ENCODE measurements at regions not wholly inside any gene's neighbourhood (a gene's known extent, or its start where the extent isn't known, plus 50 kb on each side); places are given as distances from the start of the nearest gene placed in this dataset.

DNA sequence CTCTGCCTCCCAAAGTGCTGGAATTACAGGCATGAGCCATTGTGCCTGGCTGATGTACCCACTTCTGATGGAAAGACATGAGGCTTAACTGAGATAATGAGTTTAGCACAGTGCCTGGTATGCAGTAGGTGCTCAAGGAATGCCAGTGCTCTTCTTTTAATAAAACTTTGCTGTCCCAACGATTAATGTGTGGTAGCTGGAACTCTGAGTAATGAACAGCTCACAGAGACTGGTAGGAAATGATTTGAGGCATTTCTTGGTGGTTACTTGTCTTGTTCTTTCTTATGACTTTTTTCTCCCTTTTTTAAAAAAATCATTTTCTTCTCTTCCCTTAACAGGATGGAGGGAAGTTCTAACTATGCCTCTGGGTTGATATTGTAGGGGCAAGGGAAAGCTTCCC is 235.7 kb upstream of the PWP1 start:
- no peak for DNase-seq

DNA sequence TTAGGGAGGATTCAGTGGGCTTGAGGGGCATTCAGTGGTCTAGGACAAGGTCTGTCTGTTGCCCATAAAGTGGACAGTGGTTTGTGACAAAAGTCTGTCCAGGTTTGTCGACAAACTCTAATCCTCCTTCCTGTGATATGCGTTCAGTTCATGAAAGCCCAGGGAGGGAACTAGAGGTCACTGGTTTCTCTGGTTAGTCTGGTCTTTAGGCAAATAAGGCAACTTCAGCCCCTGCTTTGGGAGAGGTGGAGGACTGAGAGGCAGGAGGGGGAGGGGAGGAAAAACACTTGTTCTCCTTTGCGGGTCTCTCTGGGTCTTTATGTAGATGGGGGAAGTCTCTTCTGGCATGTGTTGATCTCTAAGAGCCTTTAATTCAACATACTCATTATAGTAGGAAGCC is 235.1 kb upstream of the PWP1 start:
- no peak for DNase-seq

DNA sequence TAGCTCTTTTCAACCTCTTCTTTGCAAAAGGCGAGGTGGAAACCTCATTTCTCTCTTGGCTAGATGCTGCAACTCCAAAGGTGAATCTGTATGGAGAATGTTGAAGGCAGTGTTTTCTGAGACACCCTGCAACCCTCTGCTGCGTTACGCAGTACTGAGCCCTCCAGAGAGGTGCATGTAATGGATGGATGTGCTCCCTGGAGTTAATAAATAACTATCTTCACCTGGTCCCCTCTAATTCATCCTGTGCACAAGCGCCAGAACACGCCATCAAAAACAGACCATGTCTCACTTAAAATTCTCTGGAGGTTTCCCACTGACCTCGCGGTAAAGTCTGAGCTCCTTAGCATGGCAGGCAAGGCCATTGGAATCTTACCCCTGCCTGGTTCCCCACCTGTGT is 234.4 kb upstream of the PWP1 start:
- no peak for DNase-seq

DNA sequence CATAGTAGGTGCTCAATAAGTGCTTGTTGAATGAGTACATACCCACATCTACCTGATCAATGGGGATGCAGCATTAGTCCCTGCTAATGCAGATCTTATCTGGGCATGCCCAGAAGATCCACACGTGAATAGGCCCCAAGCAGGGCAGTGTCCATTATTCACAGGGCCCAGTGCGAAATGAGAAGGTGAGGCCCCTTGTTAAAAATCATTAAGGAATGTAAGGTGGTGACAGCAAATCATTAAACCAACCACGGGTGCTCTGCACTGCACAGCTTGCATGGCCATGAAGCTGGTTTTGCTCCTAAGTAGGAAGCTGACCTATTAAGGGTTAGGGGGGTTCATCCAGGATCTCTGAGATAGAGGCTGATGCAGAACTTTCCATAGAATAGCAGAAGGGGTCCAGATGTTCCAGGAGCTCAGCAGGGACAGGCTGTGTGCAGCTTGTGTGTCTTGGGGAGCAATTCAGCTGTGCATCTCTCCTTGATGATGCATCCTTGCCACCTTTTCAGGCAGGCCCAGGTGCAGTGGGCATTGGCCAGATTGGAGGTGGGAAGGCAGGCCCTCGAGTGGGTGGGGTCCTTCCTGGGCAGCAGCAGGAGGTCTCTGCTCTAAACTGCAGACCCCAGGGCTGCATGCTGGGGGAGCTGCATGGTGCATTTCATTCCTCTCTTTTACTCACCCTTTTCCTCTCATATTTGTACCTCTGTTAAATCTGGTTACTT is 231.3 kb upstream of the PWP1 start:
- no peak for DNase-seq

DNA sequence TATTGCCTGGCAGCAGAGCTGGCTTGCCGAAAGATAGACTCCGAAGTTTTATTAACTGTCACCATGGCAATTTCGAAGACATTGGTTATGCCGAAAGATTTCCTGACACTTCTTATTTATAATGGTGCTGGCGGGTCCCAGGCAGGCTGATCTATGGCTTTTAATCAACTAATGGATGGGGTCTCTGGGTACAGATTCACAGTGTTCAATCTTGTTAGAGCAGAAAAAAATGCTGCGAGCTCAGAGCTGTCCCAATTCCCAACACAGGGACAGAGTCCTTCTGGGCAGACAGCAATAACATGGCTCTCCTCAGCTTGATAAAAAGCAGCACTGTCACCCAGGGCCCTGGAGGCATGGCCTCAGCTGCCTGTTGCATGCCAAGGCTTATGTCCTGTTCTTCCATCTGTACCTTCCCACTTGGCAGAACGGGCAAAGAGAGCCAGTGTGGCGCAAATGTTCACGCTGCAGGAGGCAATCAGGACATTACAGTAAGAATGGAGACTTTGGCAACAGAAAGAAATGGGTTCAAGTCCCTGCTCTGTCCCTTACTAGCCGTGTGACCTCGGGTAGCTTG is 228.2 kb upstream of the PWP1 start:
- DNase-seq, result no peak

DNA sequence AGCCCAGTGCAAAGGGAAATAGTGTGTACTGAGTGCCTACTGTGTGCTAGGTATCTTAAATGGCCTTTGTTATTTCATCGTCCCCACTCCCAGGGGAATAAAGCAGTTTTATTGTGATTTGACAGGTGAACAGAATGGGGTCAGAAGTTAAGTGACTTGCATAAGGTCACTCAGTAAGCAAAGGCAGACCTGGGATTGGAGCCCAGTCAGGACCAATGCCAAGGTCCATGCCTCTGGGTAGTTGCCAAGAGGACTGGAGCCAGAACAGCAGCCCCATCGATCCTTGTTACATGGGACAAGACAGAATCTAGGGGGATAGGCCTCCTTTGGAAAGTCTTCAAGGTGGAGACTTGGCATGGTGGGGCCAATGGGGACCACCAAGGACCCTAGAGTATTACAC is 227.4 kb upstream of the PWP1 start:
- DNase-seq, result no peak

DNA sequence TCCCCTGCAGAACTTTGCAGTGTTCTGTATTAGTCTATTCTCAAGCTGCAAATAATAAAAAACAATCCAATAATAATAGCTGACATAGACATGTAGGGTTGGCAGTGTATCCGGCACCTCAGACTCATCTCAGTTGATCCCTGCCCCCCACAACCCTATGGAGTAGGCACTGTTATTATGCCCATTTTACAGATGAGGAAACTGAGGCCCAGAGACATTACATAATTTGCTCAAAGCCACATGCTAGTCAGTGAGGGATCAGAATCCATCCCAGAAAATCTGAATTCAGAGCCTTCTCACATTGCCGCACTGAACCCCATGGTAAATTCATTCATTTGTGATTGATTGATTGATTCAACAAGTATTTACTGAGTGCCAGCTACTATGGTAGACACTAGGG is 226.6 kb upstream of the PWP1 start:
- no peak for DNase-seq

DNA sequence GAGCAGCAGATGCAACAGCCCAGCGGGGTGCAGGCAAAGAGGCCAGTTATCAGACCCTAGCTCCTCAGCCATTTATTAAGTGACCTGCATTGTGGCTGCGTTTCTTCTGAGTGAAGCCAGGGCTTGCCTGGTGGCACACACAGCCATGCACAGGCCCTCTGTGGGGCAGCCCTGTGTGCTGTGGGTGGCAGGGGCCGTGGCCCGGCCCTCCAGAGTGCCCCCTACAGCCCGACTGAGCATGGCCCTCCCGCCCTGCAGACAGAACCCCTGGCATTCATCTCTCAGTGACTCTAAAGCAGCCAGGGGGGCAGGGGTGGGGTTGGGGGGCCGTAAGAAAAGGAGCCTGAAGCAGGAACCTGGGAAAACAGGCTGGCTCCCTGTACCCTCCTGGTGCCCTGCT is 226.0 kb upstream of the PWP1 start:
- no peak for DNase-seq

DNA sequence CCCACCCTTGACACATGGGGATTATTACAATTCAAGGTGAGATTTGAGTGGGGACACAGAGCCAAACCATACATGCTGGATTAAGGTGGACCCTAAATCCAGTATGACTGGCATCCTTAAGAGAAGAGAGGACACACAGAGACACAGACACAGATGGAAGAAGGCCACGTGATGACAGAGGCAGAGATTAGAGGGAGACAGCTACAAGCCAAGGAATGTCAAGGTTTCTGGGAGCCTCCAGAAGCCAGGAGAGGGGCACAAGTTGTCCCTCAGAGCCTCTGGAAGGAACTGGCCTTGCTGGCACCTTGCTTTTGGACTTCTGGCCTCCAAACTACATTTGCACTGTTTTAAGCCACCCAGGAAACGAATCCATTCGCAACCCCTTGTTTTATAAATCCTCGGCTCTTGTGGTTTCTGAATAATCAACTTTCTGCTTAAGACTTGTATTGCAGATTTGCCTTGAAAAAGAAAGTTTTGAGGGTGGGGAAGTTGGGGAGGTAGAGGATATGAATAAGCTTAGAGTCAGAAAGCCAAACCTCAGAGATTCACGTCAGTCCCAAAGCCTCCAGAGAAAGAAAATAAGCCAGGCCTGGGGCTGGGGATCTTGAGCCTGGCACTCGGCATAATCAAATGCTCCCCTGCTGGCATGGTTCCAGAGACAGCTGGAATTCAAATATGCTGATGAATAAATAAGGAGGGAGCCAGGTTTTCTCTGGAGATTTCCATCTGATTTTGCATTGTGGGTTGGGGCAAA is 224.2 kb upstream of the PWP1 start:
- DNase-seq, result no peak

DNA sequence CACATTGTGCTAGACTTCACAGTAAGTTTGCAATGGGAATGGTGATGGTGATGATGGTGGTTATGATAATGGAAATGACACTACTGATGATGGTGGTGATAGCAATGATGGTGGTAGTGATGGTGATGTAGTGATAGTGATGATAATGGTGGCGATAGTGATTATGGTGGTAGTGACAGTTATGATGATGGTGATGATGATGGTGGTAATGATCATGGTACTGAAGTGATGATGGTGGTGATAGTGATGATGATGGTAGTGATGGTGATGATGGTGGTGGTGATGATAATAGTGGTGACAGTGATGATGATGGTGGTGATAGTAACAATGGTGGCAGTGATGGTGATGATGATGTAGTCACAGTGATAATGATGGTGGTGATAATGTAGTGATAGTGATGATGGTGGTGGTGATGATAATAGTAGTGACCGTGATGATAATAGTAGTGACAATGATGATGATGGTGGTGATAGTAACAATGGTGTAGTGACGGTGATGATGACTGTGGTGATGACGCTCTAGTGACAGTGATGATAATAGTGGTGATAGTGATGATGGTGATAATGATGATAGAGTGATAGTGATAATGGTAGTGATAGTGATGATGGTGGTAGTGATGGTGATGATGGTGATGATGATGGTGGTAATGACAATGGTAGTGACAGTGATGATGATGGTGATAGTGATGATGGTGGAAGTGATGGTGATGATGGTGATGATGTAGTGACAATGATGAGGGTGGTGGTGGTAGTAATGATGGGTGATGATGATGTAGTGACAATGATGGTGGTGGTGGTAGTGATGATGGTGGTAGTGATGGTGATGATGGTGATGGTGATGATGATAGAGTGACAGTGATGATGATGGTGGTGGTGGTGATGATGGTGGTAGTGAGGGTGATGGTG is 222.9 kb upstream of the PWP1 start:
- no peak for DNase-seq

DNA sequence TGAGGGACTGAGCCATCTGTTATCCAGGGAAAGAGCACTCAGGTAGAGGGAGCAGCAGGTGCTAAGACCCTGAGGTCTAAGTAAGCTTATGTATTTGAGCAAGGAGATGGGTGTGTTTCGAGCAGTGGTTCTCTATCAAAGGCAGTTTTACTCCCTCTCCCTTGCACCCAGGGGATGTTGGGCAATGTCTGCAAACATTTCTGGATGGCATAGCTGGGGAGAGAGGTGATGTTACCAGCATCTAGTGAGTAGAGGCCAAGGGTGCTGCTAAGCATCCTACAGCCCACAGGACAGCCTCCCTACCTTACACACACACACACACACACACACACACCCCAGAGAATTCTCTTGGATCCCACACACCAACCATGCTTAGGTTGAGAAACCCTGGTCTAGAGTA is 221.0 kb upstream of the PWP1 start:
- DNase-seq, result no peak

DNA sequence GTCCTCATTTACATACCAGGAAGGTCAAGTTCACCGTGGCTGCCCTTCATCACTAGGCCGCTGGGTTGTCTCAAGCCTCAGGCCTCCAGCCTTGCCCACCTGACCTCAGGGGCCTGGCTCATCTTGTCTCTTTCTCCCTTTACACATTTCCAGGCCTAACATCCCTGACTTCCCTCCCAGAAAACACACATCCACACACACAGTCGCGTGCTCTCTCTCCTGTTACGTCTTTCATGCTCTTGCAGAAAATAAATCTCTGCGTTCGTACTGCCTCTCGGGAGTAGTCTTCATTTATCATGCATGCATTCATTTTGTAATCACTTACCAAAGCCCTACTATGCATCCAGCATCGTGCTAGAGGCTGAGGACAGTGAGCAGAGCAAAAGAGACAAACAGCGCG is 220.0 kb upstream of the PWP1 start:
- DNase-seq, result no peak

DNA sequence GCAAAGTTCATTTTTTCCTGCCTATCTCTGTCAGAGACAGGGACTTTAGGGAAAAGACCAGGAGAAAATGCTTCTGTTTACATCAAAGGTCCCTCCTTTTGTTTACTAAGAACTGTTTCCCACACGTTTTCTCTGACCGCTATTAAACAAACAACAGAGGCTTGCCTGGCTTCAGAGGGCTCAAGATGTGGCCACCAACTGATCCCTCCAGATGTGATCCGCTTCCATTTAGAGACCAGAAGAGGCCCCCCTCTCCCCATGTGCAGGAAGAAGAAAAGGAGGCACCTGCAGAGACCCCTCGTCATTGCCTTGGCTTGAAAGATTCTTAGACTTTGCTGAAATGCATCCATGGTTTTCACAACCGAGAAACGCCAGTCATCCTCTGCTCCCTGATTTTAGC is 217.9 kb upstream of the PWP1 start:
- no peak for DNase-seq

DNA sequence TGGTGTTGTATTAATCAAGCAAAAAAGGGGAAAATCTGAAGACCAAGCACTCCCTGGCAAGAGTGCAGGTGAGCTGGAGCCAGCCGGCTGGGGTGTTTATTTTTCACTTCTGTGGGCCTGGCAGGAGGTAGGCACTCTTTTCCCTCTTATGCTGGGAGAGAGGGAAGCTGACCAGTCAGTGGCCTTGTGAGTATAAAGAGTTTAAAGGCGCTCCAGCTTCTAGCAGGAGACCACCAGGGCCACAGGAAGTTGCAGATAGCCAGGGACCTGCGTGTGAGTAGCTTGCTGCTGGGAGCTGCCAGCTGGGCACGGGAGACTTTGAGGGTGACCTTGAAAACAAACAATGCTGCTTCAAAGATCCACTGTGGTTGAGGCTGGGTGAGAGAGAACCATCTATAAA is 217.4 kb upstream of the PWP1 start:
- DNase-seq, result no peak

DNA sequence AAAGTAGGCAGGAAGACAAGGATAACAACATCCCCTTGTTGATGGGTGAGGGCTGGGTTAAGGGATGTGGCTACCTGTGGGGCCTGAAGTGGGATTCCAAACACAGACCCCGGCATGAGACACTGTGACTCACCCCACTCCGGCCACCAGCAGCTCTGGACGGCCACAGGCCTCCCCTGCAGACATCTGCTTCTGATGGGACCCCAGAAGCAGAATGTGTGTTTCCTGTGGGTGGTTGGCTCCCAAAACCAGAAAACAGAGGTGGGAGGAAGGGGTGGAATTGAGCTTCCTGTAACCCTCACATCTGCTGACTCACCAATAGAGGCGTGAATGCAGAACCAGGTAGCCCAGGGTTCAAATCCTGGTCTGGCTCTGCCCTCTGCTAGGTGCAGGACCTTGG is 216.6 kb upstream of the PWP1 start:
- DNase-seq, result no peak

DNA sequence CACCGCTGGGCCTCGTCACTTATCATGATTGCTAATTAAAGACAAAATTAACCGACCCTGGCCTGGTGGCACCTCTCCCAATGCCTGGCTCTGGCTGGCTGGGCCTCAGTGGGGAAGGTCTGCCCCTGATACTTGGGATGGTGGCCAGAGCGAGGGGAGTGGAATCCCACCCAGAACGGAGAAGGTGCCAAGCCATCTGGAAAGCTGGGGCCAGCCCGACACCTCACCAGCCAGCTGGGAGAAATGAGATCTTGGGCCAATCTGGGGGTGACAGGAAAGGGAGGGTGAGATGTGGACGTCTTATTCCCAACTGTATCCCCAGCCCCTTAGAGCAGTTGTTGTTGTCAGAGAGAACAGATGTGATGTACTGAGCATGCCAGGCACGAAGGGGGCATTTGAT is 215.0 kb upstream of the PWP1 start:
- DNase-seq, result no peak

DNA sequence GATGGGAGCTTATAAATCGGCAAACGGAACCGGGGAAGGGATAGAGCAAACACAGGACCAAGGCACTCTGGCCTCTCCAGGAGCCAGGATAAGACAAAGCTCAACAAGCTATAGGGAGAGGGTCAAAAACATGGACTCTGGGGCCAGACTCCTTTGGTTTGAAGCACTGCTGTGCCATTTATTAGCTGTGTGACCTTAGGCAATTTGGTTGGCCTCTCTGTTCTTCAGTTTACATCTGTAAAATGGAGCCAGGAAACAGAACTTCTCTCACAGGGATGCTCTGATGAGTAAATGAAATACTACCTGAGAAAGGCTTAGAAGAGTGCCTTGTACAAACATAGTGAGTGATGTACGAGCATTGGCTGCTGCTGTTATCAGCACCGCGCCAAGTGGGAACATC is 213.3 kb upstream of the PWP1 start:
- no peak for DNase-seq

DNA sequence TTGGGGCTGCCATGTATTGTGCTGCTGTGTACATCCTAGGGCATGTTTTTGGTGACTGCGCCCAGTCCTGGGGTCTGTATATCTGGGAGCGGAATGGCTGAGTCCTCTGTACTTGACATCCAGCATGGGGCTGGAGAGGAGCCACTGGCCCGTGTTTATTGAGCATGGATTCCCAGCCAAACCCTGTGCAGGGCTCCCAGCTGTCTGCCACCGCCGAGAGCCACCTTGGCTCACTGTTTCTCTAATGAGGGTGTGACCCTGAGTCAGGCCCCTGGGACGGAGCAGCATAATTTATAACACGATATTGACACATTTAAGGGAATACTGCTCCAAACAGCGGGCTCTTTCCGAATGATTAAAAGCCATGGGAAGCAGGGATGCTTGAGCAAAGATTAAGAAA is 211.5 kb upstream of the PWP1 start:
- no peak for DNase-seq

DNA sequence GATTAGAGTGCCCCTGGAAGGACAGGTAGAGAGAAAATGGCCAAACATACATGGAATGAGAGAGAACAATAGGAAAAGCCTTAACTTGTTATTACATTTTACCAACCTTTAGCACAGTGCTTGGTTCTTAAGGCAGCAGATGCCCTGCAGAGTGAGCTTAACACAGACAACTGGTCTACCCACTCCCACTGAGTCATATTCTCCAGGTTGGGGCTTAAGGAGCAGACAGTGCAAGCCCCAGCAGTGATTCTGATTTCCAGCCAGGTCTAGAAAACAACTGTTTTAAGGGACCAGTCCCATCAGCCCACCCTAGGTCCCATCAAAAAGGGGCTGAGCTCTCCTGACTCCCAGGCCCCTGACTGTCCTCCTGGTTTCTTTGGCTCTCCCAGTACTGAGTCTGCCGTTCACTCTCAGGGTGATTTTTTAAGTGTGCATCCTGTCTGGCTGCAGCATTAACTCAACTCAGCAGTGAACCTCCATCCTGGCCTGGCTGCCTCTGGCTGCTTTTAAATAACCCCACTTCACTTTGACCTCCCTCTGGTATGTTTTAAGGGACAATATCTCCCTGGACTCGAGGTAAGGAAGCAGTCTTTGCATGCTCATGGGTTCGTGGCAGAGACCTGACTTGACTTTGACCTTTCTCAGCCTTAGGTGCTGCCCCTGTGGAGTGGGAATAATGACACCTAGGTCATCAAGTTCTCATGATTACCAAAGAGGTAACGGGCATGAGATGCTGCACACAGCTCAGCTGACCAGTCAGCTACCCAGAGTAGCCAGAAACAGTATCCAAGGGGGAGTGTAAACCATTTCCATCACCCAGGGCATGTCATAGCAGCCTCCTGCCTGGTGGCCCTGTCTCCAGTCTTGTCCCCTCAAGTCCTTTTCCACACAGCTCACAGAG is 210.7 kb upstream of the PWP1 start:
- no peak for DNase-seq

DNA sequence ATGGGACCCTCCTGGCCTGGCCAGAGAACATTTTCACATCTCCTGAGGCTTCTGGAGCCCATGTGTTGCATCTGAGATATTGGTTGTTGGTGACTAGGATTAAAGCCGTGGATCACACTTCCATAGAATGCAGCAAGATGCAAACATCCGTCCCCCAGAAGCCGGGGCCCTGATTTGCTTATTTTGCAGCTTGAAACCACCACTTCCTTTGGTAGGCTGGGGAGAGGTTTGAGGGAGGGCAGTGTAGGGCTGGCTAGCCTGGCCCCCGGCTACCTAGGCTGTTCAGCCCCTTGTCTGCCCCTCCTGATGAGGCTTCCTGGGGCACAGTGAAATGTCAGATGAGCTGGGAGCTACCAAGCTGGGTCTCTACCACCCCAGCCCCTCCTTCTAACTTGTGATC is 209.7 kb upstream of the PWP1 start:
- no peak for DNase-seq

DNA sequence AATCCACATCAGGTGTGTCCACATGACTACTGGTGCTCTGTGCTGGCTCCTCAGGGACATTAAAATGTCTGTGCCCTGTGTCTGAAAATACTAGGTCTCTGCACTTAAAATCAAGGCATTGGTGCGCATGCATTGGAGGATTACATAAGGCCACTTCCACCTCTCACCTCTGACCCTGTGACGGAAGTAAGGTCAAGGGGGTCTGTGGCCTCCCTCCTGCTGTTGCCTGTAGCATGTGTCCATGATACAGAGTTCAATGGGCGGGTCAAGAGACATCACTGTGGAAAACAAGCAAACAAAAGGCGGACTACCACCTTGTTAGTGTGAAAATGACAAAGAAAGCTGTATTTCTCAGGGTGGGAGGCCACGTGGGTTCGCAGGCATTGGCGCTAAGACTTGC is 208.6 kb upstream of the PWP1 start:
- DNase-seq, result no peak

DNA sequence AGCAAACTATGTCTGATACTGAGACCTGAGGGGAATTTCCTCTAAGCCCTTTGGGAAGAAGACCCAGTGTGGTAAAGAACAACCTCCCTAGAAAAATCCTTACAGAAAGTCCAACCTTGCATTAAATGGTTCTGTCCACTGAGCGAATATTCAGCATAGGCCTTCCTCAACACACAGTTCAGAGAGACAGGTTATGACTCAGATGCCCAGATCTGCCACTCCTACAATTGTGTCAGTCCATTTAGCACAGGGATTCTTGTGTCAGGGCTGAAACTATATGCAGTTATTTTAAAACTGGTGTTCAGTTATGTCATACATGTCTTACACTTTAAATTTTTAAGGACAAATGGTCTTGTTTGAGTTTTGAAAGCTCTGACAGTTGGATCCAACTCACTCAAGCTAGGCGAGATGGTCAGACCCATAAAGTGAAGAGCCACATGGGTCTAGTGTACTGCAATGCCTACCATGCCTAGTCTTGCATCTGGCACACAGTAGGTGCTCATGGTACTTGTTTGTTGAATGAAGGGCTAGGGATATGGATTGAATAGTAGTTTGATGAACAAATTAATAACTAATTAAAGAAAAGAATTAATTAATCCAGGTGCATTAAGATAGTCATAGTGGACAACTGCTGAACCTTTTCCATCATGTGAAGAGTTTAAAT is 207.5 kb upstream of the PWP1 start:
- no peak for DNase-seq

Measured in T-helper 1 cell (primary cell).